Ectodermal cell (in vitro differentiated cells): ENCODE measurements at regions not wholly inside any gene's neighbourhood (a gene's known extent, or its start where the extent isn't known, plus 50 kb on each side); places are given as distances from the start of the nearest gene placed in this dataset.
A peak's percentile ranks its signal among the peaks of the same experiment; 100 is the strongest.

ENCODE experiments used
- H3K27ac ChIP-seq: 2 replicates; pipeline ENCODE4 v1.7.0; 2013; ENCODE audit warnings: mild to moderate bottlenecking, low read depth, low read length; ENCODE audit not compliant: insufficient read depth, poor library complexity, severe bottlenecking
- H3K27me3 ChIP-seq: 2 replicates; pipeline ENCODE4 v1.7.0; 2013; ENCODE audit warnings: mild to moderate bottlenecking, low read length; ENCODE audit not compliant: insufficient read depth, control insufficient read depth, poor library complexity, severe bottlenecking
- H3K36me3 ChIP-seq: one replicate; pipeline ENCODE4 v1.7.0; 2013; ENCODE audit warnings: low read length; ENCODE audit not compliant: control insufficient read depth, insufficient read depth
- H3K4me1 ChIP-seq: one replicate; pipeline ENCODE4 v1.7.0; 2013; ENCODE audit warnings: low read length; ENCODE audit not compliant: control insufficient read depth, insufficient read depth
- H3K4me3 ChIP-seq: 2 replicates; pipeline ENCODE4 v1.7.0; 2013; ENCODE audit warnings: low read depth, low read length, control low read depth; ENCODE audit not compliant: insufficient read depth
- H3K9me3 ChIP-seq: 2 replicates; pipeline ENCODE4 v1.7.0; 2013; ENCODE audit warnings: mild to moderate bottlenecking, low read length, moderate library complexity; ENCODE audit not compliant: control insufficient read depth
- WGBS, 2 experiments: methylation state at CpG; one replicate each; pipeline ENCODE4 v1.1.7; 2013; ENCODE audit warnings: missing lambda C conversion rate in 2 of 2; 5-methylcytosine and 5-hydroxymethylcytosine counted together

DNA sequence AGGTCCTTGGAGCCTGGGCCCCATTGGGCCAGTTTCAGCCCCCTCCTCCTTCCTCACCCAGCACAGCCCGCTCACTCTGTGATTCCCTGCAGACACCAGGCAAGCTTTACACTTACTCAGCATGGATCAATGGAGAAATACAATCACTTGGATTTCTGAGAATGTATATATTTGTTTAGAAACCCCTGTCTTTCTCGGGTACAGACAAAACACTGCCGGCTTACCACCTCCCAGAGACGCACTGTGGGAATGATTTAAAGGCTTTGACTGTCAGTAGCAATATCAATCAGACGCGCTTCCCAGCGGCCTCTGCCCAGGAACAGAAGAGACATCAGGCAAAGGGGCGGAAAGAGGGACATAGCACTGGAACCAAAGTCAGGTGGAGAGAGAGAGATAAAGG, 186.5 kb downstream of the MAFB start:
- H3K27ac ChIP-seq, result peak overlapping the region; percentile 41
- H3K4me3 ChIP-seq, result no peak overlapping the region
- peaks cover 28% of the 10 kb centered on the region for H3K27me3 ChIP-seq
- no peaks in the 10 kb centered on the region for H3K36me3 ChIP-seq
- no peaks in the 10 kb centered on the region for H3K9me3 ChIP-seq
- H3K4me1 ChIP-seq, result peaks cover 16% of the 10 kb centered on the region
- WGBS, 2 experiments, result 8 to 11% methylated on average over 8 of the region's 8 CpGs

DNA sequence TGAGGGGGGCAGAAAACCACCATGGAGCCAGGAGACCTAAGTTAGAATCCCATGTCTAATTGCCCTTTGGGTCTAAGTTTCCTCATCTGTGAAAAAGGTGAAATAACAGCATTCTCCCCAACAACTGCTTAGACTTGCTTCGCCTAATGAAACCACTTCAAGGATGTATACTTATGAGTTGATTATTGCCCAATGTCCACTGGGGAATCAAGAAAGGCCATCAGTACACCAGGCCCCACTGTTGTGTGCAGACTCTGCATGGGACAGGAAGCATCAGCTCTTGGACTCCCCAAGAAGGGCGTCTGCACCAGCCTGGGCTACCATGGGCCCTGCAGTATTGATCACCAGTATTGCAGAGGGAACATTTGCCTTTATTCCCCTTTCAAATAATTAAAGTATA, 189.6 kb downstream of the MAFB start:
- WGBS, 2 experiments, result 89 to 95% methylated on average over 2 of the region's 2 CpGs
- H3K36me3 ChIP-seq, result no peaks in the 10 kb centered on the region

DNA sequence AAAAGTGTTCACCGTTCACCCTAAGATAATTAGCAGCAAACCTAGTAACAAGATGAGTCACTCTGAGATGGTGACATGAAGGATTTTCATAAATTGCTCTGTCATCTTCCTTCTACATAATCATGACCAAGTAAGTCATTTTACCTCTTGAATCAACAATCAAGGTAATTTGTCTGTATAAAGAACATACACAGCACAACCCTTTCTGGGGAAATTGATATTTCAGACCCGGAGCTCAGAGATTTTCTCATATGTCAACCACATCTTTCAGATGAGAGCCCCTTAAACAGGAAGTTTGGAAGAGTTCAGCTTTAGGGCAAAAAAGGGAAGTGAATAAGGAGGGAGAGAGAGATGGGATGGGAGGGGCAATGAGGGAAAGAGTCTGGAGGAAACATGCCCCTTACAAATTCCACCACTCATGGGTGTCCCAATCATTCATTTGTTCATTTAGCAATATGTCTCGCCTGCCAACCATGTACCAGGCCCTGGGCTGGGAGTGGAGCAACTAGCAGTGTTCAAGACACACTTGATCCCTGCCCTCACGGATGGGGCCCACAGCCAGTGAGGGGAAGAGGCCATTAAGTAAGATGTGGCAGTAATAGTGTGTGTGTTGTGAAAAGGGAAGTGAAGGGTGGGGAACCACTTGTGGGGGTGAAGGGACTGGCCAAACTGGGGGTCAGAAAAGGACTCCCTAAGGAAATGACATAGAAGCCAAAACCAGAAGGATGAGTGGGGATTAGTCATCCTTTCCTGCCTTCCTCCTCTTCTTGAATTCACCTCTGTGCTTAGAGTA, 190.9 kb downstream of the MAFB start:
- no peaks in the 10 kb centered on the region for H3K9me3 ChIP-seq
- WGBS, 2 experiments, result 91 to 93% methylated on average over 4 of the region's 4 CpGs
- H3K27ac ChIP-seq, result no peak overlapping the region
- H3K4me3 ChIP-seq, result no peak overlapping the region
- peaks cover 6% of the 10 kb centered on the region for H3K4me1 ChIP-seq
- no peaks in the 10 kb centered on the region for H3K36me3 ChIP-seq
- H3K27me3 ChIP-seq, result peaks cover 22% of the 10 kb centered on the region

More for the DNA sequence above, 189.6 kb downstream of the MAFB start:
- no peaks in the 10 kb centered on the region for H3K9me3 ChIP-seq
- H3K27me3 ChIP-seq, result peaks cover 27% of the 10 kb centered on the region
- no peak overlapping the region for H3K4me3 ChIP-seq
- H3K4me1 ChIP-seq, result peaks cover 16% of the 10 kb centered on the region
- no peak overlapping the region for H3K27ac ChIP-seq

DNA sequence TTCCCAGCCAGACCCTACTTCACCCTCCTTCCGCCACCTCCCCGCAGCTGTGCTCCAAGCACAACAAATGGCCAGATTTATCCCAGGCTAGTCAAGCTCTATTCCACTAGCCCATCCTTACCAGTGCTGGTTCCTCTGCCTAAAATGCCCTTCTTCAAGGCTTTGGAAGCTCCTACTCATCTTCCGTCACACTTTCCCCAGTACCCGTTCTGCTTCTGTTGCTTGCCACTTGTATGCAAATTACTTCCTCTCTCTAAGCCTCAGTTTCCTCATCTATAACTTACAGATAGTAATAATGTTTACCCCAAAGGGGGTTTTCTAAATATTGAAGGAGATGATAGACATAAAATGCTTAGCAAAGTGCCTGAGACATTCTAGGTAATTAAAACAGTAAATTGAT, 193.1 kb downstream of the MAFB start:
- no peaks in the 10 kb centered on the region for H3K9me3 ChIP-seq
- H3K27ac ChIP-seq, result no peak overlapping the region
- peaks cover 13% of the 10 kb centered on the region for H3K27me3 ChIP-seq
- 94 to 95% methylated on average over 4 of the region's 4 CpGs for WGBS, 2 experiments
- H3K4me3 ChIP-seq, result no peak overlapping the region
- H3K4me1 ChIP-seq, result no peaks in the 10 kb centered on the region
- no peaks in the 10 kb centered on the region for H3K36me3 ChIP-seq

DNA sequence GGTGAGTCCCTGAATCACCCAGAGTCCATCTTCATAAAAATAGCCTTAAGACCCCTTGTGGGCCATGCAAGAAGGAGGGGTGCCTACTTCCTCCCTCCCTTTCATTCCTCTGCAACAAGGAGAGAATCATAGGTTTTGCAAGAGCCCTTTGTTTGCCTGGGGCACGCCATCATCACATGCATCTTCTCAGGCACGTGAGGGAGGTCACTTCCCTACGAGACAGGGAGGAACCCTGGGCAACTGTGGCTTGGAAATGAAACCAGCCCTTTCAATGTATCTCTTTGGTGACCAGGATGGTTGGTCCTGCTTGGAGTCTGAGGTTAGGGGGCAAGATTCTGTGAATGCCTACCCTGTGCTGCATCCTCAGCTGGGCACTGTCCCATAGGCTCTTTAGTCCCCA, 194.8 kb downstream of the MAFB start:
- Histone ChIP-seq H3K9me3 (no peaks in the 10 kb centered on the region), H3K27me3 (peaks cover 6% of the 10 kb centered on the region), H3K4me3 (no peak overlapping the region), H3K4me1 (no peaks in the 10 kb centered on the region), H3K27ac (no peak overlapping the region), H3K36me3 (no peaks in the 10 kb centered on the region)
- 92 to 95% methylated on average over 3 of the region's 3 CpGs for WGBS, 2 experiments

DNA sequence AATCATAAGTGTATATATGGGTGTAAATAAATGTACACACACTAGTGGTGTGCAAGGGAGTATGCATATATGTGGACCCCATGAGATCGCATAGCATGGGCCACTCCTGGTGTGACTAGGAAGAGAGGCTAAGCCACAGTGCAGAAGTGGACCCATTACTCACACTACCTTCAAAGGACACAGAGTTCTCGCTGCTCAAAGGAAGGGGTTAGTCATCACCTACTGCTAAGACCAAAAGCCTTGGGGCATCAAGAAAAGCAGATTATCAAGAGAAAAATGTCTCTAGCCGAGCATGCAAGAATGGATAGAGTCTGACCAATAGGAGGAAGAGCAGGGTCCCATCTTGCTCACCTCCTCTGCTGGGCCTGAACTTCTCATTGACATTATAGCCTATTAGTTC, 195.5 kb downstream of the MAFB start:
- peaks cover under 1% of the 10 kb centered on the region for H3K27me3 ChIP-seq
- no peaks in the 10 kb centered on the region for H3K9me3 ChIP-seq
- 92 to 93% methylated on average over 3 of the region's 3 CpGs for WGBS, 2 experiments
- no peaks in the 10 kb centered on the region for H3K36me3 ChIP-seq
- no peak overlapping the region for H3K27ac ChIP-seq
- H3K4me1 ChIP-seq, result no peaks in the 10 kb centered on the region
- no peak overlapping the region for H3K4me3 ChIP-seq

DNA sequence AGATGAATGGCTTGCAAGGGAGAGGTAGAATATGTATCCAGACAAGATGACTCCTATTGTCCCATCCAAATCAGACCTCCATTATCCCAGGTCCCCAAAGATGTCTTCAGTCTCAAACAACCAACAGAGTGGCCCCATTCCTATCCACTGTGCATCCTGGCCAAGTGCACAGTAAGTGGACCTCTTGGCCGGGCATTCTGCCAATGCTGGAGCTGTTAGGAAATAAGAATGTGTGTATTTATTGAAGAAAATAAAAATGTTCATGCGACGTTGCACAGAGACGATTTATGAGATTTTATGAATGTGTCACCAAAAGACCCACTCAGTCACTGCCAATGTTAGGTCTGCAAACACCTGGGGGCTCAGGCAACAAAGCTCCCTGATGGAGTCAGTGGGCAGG, 196.0 kb downstream of the MAFB start:
- Histone ChIP-seq H3K4me3 (no peak overlapping the region), H3K4me1 (no peaks in the 10 kb centered on the region), H3K9me3 (no peaks in the 10 kb centered on the region), H3K27ac (no peak overlapping the region), H3K27me3 (no peaks in the 10 kb centered on the region), H3K36me3 (no peaks in the 10 kb centered on the region)
- whole genome bisulfite sequencing, 2 experiments, result 97 to 98% methylated on average over 4 of the region's 4 CpGs

DNA sequence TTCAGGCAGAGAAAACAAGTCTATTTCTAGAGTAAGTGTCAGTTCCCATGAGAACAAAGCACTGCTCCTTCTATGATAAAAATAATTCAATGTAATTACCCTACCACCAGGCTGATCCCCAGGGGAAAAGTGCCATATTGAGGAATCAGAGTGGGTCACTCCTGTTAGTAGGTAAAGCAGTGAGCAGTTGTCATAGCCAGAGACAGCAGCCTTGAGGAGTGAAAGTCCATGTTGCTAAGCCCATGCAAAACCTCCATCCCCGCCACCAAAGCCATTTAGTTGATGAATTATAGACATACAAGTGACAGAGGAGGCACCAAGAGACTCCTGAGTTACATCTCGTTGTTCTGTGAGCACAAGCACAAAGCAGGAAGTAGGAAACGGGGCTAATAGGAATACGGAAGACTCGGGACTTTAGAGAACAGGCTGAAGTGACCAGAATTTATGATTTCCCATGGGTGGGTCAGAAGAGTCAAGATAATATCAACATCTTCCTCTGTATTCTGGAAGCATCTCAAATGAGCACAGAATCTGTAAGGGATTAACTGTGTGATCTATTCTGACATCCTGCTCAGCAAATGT, 197.9 kb downstream of the MAFB start:
- Histone ChIP-seq H3K27ac (no peak overlapping the region), H3K4me1 (no peaks in the 10 kb centered on the region), H3K9me3 (no peaks in the 10 kb centered on the region), H3K36me3 (no peaks in the 10 kb centered on the region), H3K4me3 (no peak overlapping the region), H3K27me3 (no peaks in the 10 kb centered on the region)
- 97% methylated on average over 5 of the region's 5 CpGs for WGBS, 2 experiments

DNA sequence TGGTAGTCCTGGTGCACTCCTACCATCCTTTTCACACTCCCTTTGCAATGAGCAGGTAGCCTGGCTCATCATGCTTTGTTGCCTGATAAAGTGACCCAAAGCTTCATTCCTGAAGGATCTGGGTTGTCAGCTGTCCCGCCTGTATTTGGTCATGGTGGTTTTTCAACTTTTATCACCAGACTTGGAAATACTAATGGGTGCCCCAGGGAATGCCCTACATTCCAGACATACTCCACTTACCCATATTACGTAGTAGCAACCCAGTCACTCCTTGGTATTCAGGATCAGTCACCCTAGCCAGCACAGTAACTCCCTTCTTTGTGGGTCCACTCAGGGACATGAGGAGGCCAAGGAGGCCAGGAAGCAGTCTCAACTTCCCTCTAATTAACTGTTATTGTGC, 199.2 kb downstream of the MAFB start:
- H3K27me3 ChIP-seq, result no peaks in the 10 kb centered on the region
- no peaks in the 10 kb centered on the region for H3K9me3 ChIP-seq
- H3K36me3 ChIP-seq, result no peaks in the 10 kb centered on the region
- 92 to 95% methylated on average over 2 of the region's 2 CpGs for WGBS, 2 experiments
- H3K4me1 ChIP-seq, result no peaks in the 10 kb centered on the region
- H3K4me3 ChIP-seq, result no peak overlapping the region
- no peak overlapping the region for H3K27ac ChIP-seq

DNA sequence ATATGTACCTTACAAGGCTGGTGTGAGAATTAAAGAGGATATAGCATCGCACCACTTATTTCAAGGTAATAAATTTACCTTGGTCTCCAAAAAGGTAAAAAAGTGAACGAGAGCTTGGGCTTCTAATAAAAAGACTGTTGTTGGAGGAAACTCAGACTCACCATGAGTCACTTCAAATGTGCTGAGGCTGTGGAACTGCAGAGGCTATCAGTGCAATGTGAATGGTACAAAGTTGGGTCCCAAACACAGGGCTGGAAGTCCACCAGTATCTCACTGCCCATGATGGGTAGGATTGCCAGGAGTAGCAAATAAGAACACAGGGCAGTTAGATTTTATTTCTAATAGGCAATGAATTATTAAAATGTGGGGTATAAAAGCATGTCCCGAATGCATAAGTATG, 200.6 kb downstream of the MAFB start:
- no peak overlapping the region for H3K27ac ChIP-seq
- no peaks in the 10 kb centered on the region for H3K27me3 ChIP-seq
- no peaks in the 10 kb centered on the region for H3K4me1 ChIP-seq
- no peaks in the 10 kb centered on the region for H3K36me3 ChIP-seq
- no peak overlapping the region for H3K4me3 ChIP-seq
- WGBS, 2 experiments, result 92 to 94% methylated on average over 3 of the region's 3 CpGs
- no peaks in the 10 kb centered on the region for H3K9me3 ChIP-seq
